NCI-H2029 (cell line): ENCODE measurements at regions not wholly inside any gene's neighbourhood (a gene's known extent, or its start where the extent isn't known, plus 50 kb on each side); places are given as distances from the start of the nearest gene placed in this dataset.

Experiments
- DNase-seq: peaks from one replicate; lab custom pipeline; 2025; lab: John Stamatoyannopoulos, UW

GRCh38 chr12:20262119-20262518, 106.2 kb upstream of the PDE3A start:
- DNase-seq: no peak

- DNase-seq: no peak
These were observed 104.3 kb upstream of the PDE3A start for GRCh38 chr12:20264026-20264425.

- DNase-seq: no peak
These were observed 103.7 kb upstream of the PDE3A start for GRCh38 chr12:20264608-20265114.

GRCh38 chr12:20268121-20268732, 100.1 kb upstream of the PDE3A start:
- no peak for DNase-seq

GRCh38 chr12:20268771-20269170, 99.6 kb upstream of the PDE3A start:
- no peak for DNase-seq

- DNase-seq: no peak
These were observed 98.8 kb upstream of the PDE3A start for GRCh38 chr12:20269337-20270067.

- DNase-seq: no peak
These were observed 97.8 kb upstream of the PDE3A start for GRCh38 chr12:20270557-20270956.

GRCh38 chr12:20272161-20272560, 96.2 kb upstream of the PDE3A start:
- no peak for DNase-seq

GRCh38 chr12:20272801-20273200, 95.5 kb upstream of the PDE3A start:
- no peak for DNase-seq

GRCh38 chr12:20274008-20274407, 94.3 kb upstream of the PDE3A start:
- DNase-seq: no peak

GRCh38 chr12:20278276-20278675, 90.1 kb upstream of the PDE3A start:
- DNase-seq: no peak

GRCh38 chr12:20280515-20280914, 87.8 kb upstream of the PDE3A start:
- no peak for DNase-seq

GRCh38 chr12:20282401-20282800, 85.9 kb upstream of the PDE3A start:
- no peak for DNase-seq

GRCh38 chr12:20283482-20283881, 84.9 kb upstream of the PDE3A start:
- no peak for DNase-seq

- no peak for DNase-seq
These were observed 78.8 kb upstream of the PDE3A start for GRCh38 chr12:20289520-20289919.

GRCh38 chr12:20300457-20300856, 67.9 kb upstream of the PDE3A start:
- DNase-seq: no peak

GRCh38 chr12:20305470-20305869, 62.9 kb upstream of the PDE3A start:
- DNase-seq: no peak

- DNase-seq: no peak
These were observed 58.7 kb upstream of the PDE3A start for GRCh38 chr12:20309504-20310148.

- DNase-seq: no peak
These were observed 54.0 kb upstream of the PDE3A start for GRCh38 chr12:20314328-20314727.

GRCh38 chr12:20317554-20317953, 50.8 kb upstream of the PDE3A start:
- no peak for DNase-seq
